ENCODE measurements at regions not wholly inside any gene's neighbourhood (a gene's known extent, or its start where the extent isn't known, plus 50 kb on each side); places are given as distances from the start of the nearest gene placed in this dataset.

DNA sequence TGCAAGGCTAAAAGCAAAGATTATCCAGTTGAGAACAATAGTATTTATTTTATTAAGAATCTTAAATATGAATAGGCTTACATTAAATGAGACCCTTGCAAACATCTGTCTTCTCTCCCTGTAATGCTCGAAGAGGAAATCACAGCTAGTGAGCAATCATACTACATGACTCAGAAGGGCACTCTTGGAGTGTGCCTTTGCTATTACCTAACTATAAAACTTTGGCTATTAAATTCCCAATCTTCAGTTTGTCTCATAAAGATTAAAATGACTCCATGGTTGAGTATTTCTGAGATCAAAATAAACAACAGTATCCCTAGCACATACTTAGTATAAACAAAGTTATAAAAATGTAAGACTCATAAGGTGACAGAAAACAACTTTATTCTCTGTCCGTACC, 296.9 kb downstream of the KCNJ3 start:
- H3K18ac ChIP-seq (ENCODE audit: extremely low read depth, low read length): no peak overlapping the region
- H2AK5ac ChIP-seq (ENCODE audit: low read depth, low read length): no peak overlapping the region
- H3K4me1 ChIP-seq (replicated peaks in 1 of 4; ENCODE audit: control insufficient read depth in 3 of 4, insufficient read depth in 4 of 4, low read length in 3 of 4): no peaks in the 10 kb centered on the region
- H3K4ac ChIP-seq (replicated peaks; ENCODE audit: insufficient read length, low read depth, low read length): no peak overlapping the region
- H2BK15ac ChIP-seq (ENCODE audit: low read length): no peak overlapping the region
- no peaks in the 10 kb centered on the region for H3K9me3 ChIP-seq (ENCODE audit: insufficient read depth in 2 of 2, low read depth in 1 of 2, low read length in 1 of 2)
- no peak overlapping the region for H4K91ac ChIP-seq (replicated peaks; ENCODE audit: insufficient read length, low read length)
- POLR2A ChIA-PET (ENCODE audit: partially characterized antibody): no interaction called here
- CTCF ChIA-PET (ENCODE audit: partially characterized antibody): interaction anchor here (0.6 kb wide), 1 partner anchor 82 kb away, joined by 3 read pairs; no protein-coding TSS in a partner anchor
- no peak overlapping the region for H3K9ac ChIP-seq (replicated peaks in 1 of 4; ENCODE audit: extremely low read depth in 1 of 4, low read depth in 3 of 4, low read length in 3 of 4)
- no peak overlapping the region for H2AFZ ChIP-seq (ENCODE audit: low read length)
- H3K23ac ChIP-seq (ENCODE audit: insufficient read length): no peak overlapping the region
- no peaks in the 10 kb centered on the region for H3K36me3 ChIP-seq (ENCODE audit: control insufficient read depth in 2 of 4, insufficient read depth in 4 of 4, low read length in 3 of 4)
- no peak overlapping the region for H2BK12ac ChIP-seq (ENCODE audit: low read depth, low read length)
- no peaks in the 10 kb centered on the region; the same call in 1 of the 2 replicates for H3K23me2 ChIP-seq (ENCODE audit: low read depth, low read length)
- no peak overlapping the region for H4K8ac ChIP-seq (ENCODE audit: extremely low read depth, insufficient read depth, low read length)
- no peaks in the 10 kb centered on the region for H3K27me3 ChIP-seq (replicated peaks in 1 of 4; ENCODE audit: control insufficient read depth in 3 of 4, extremely low read depth in 1 of 4, insufficient read depth in 3 of 4, low read length in 3 of 4)
- no peak overlapping the region for H3K4me3 ChIP-seq (ENCODE audit: extremely low read depth in 1 of 4, insufficient read depth in 2 of 4, low read depth in 3 of 4, low read length in 4 of 4)
- H3K14ac ChIP-seq (ENCODE audit: insufficient read length): no peak overlapping the region
- H3K56ac ChIP-seq (replicated peaks; ENCODE audit: insufficient read length, low read depth, low read length): no peak overlapping the region
- no peaks in the 10 kb centered on the region for H3K79me2 ChIP-seq (ENCODE audit: control insufficient read depth in 1 of 2, insufficient read depth in 2 of 2, low read length in 2 of 2)
- no peaks in the 10 kb centered on the region for H3K79me1 ChIP-seq (ENCODE audit: low read depth, low read length)
- no peak overlapping the region for H3K27ac ChIP-seq (ENCODE audit: low read depth, low read length)
- WGBS, 2 experiments (ENCODE audit: extremely low coverage in 1 of 2, insufficient coverage in 1 of 2, insufficient read length in 1 of 2, insufficient replicate concordance in 2 of 2, low coverage in 1 of 2, low lambda C conversion rate in 2 of 2, missing lambda C conversion rate in 1 of 2): 95% methylated on average over 2 of the region's 2 CpGs; no CpG with 5 or more reads in 1 of the 2 experiments
- no peak overlapping the region for H2BK5ac ChIP-seq (ENCODE audit: low read depth, low read length)
- H4K20me1 ChIP-seq (replicated peaks in 1 of 2; ENCODE audit: control insufficient read depth in 1 of 2, insufficient read depth in 2 of 2, low read length in 2 of 2): no peaks in the 10 kb centered on the region
- no peak overlapping the region for H2BK20ac ChIP-seq (ENCODE audit: low read length)
- no peak overlapping the region for H3K4me2 ChIP-seq (ENCODE audit: insufficient read depth in 1 of 2, low read depth in 2 of 2, low read length in 2 of 2)
- H2BK120ac ChIP-seq (replicated peaks; ENCODE audit: low read depth, low read length): no peak overlapping the region
- FAIRE-seq (no peak), DNase-seq (ENCODE audit: low read depth in 1 of 2, low spot score in 2 of 2) (no peak)
- H4K5ac ChIP-seq (ENCODE audit: insufficient read length, low read depth, low read length): no peak overlapping the region
- TF ChIP-seq, protein P1, sequence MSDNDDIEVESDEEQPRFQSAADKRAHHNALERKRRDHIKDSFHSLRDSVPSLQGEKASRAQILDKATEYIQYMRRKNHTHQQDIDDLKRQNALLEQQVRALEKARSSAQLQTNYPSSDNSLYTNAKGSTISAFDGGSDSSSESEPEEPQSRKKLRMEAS (IDR thresholded peaks at IDR 0.05): no peak
- no peak for TF ChIP-seq SRF (IDR thresholded peaks at IDR 0.05; ENCODE audit: low read depth, low read length)

All from H1 (cell line).